ENCODE measurements at regions not wholly inside any gene's neighbourhood (a gene's known extent, or its start where the extent isn't known, plus 50 kb on each side); places are given as distances from the start of the nearest gene placed in this dataset.

DNA sequence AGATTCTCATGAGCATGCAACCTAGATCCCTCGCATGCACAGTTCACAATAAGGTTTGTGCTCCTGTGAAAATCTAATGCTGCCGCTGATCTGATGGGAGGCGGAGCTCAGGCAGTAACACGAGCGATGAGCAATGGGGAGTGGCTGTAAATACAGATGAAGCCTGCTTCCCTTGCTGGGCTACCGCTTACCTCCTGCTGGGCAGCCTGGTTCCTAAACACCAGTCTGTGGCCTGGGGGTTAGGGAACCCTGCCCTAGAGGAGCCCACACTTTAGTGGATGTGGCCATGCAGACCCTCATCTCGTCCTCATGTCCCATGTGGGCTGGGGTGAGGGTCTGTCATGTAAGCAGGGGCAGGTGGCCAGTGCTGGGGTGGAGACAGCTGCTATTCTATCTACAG is 417.6 kb downstream of the GLRX3 start:
- no peak for TF ChIP-seq GATA3 (IDR thresholded peaks at IDR 0.05; ENCODE audit: low read depth, low read length)
- no peak for TF ChIP-seq GATA2 (IDR thresholded peaks at IDR 0.05; ENCODE audit: low read depth, low read length)

Data from SH-SY5Y (cell line).